ENCODE measurements at regions not wholly inside any gene's neighbourhood (a gene's known extent, or its start where the extent isn't known, plus 50 kb on each side); places are given as distances from the start of the nearest gene placed in this dataset.

DNA sequence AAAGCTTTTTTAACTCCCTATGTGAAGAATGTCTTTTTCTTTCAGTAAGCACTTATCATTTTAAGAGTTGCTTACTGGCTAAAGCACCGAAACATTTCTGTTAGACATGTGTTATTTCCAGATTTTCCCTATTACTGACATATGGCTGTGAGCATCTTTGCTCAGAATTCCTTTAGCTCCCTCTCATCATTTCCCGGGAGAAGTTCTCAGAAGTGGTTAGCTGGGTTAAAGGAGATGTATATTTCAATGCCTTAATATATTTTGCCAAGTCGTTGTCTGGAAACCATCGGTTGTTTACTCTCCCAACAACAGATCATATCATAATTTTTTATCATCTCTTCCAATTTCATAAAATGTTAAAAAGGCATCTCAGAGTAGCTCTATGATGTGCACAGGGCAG lies 396.5 kb downstream of the OCA2 start:
- Histone ChIP-seq H3K27me3 (no peaks in the 10 kb centered on the region), H3K36me3 (no peaks in the 10 kb centered on the region), H3K4me1 (no peaks in the 10 kb centered on the region), H3K4me3 (no peak overlapping the region), H3K27ac (no peak overlapping the region), H3K9me3 (no peaks in the 10 kb centered on the region)
- no peak for TF ChIP-seq POLR2AphosphoS5 (IDR thresholded peaks at IDR 0.05)
- no peak for TF ChIP-seq EP300 (IDR thresholded peaks at IDR 0.05)
- TF ChIP-seq, protein P1, sequence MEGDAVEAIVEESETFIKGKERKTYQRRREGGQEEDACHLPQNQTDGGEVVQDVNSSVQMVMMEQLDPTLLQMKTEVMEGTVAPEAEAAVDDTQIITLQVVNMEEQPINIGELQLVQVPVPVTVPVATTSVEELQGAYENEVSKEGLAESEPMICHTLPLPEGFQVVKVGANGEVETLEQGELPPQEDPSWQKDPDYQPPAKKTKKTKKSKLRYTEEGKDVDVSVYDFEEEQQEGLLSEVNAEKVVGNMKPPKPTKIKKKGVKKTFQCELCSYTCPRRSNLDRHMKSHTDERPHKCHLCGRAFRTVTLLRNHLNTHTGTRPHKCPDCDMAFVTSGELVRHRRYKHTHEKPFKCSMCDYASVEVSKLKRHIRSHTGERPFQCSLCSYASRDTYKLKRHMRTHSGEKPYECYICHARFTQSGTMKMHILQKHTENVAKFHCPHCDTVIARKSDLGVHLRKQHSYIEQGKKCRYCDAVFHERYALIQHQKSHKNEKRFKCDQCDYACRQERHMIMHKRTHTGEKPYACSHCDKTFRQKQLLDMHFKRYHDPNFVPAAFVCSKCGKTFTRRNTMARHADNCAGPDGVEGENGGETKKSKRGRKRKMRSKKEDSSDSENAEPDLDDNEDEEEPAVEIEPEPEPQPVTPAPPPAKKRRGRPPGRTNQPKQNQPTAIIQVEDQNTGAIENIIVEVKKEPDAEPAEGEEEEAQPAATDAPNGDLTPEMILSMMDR (IDR thresholded peaks at IDR 0.05) = no peak
- no peak for TF ChIP-seq POLR2A (IDR thresholded peaks at IDR 0.05)
- 48% methylated on average over 4 of the region's 4 CpGs for WGBS
- no peak for DNase-seq (ENCODE audit: low spot score in 2 of 2)

DNA sequence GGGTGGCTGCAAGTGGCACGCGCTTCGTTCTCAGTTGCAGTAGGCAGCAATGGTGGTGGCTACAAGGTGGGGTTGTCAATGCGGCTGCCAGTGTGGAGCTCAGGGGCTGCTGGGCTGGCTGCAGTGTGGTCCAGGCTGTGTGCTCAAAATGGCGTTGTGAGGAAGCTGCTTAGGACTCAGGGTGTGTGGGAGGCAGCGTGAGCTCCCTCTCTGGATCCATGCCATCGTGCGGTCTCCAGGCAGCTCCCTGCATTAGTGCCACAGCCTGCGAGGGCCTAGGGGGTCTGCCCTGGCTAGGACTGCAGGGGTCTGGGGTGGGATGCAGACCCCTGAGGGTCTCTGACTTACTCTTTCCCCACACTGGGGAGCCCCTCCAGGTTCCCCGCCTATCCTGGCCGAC lies 397.2 kb downstream of the OCA2 start:
- Histone ChIP-seq H3K27me3 (no peaks in the 10 kb centered on the region), H3K27ac (no peak overlapping the region), H3K4me3 (no peak overlapping the region), H3K4me1 (no peaks in the 10 kb centered on the region), H3K36me3 (no peaks in the 10 kb centered on the region), H3K9me3 (no peaks in the 10 kb centered on the region)
- 53% methylated on average over 4 of the region's 11 CpGs for WGBS
- DNase-seq (ENCODE audit: low spot score in 2 of 2) = no peak
- TF ChIP-seq, protein P1 (IDR thresholded peaks at IDR 0.05) = no peak
- TF ChIP-seq POLR2AphosphoS5 (IDR thresholded peaks at IDR 0.05) (no peak), POLR2A (IDR thresholded peaks at IDR 0.05) (no peak), EP300 (IDR thresholded peaks at IDR 0.05) (no peak)

DNA sequence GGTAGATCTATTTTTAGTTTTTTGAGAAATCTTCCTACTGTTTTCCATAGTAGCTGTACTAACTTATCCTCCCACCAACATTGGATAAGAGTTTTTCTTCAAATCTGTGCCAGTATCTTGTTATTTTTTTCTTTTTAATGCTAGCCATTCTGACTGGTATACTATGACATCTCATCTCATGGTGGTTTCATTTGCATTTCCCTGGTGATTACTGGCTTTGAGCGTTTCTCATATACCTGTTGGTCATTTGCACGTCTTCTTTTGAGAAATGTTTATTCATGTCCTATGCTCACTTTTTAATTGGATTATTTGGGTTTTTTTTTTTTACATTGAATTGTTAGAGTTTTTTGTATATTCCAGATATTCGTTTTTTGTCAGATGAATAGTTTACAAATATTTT lies 398.1 kb downstream of the OCA2 start:
- DNase-seq (ENCODE audit: low spot score in 2 of 2) = no peak

GRCh38 chr15:27699699-27700098 lies 399.4 kb downstream of the OCA2 start:
- Histone ChIP-seq H3K4me1 (no peaks in the 10 kb centered on the region), H3K36me3 (no peaks in the 10 kb centered on the region), H3K27ac (no peak overlapping the region), H3K27me3 (no peaks in the 10 kb centered on the region), H3K9me3 (no peaks in the 10 kb centered on the region), H3K4me3 (no peak overlapping the region)
- 78% methylated on average over 4 of the region's 4 CpGs for WGBS
- TF ChIP-seq POLR2AphosphoS5 (IDR thresholded peaks at IDR 0.05) (no peak), EP300 (IDR thresholded peaks at IDR 0.05) (no peak), POLR2A (IDR thresholded peaks at IDR 0.05) (no peak)
- TF ChIP-seq, protein P1 (IDR thresholded peaks at IDR 0.05) = no peak
- DNase-seq (ENCODE audit: low spot score in 2 of 2) = no peak

More for the DNA sequence above, 398.1 kb downstream of the OCA2 start:
- TF ChIP-seq POLR2AphosphoS5 (IDR thresholded peaks at IDR 0.05) (no peak), EP300 (IDR thresholded peaks at IDR 0.05) (no peak), POLR2A (IDR thresholded peaks at IDR 0.05) (no peak)
- TF ChIP-seq, protein P1 (IDR thresholded peaks at IDR 0.05) = no peak
- Histone ChIP-seq H3K4me1 (no peaks in the 10 kb centered on the region), H3K36me3 (no peaks in the 10 kb centered on the region), H3K9me3 (no peaks in the 10 kb centered on the region), H3K27ac (no peak overlapping the region), H3K4me3 (no peak overlapping the region), H3K27me3 (no peaks in the 10 kb centered on the region)
- WGBS = 89% methylated on average over 3 of the region's 3 CpGs

- Histone ChIP-seq H3K4me3 (no peak overlapping the region), H3K4me1 (no peaks in the 10 kb centered on the region), H3K27ac (no peak overlapping the region), H3K9me3 (no peaks in the 10 kb centered on the region), H3K36me3 (no peaks in the 10 kb centered on the region), H3K27me3 (no peaks in the 10 kb centered on the region)
- WGBS = 44% methylated on average over 3 of the region's 4 CpGs
- TF ChIP-seq, protein P1 (IDR thresholded peaks at IDR 0.05) = no peak
- TF ChIP-seq POLR2A (IDR thresholded peaks at IDR 0.05) (no peak), POLR2AphosphoS5 (IDR thresholded peaks at IDR 0.05) (no peak), EP300 (IDR thresholded peaks at IDR 0.05) (no peak)
- no peak for DNase-seq (ENCODE audit: low spot score in 2 of 2)
Measured at GRCh38 chr15:27696530-27696929, 402.6 kb downstream of the OCA2 start.

Data from suprapubic skin (tissue), 4 donors.